ENCODE measurements at regions not wholly inside any gene's neighbourhood (a gene's known extent, or its start where the extent isn't known, plus 50 kb on each side); places are given as distances from the start of the nearest gene placed in this dataset.

- TF ChIP-seq, protein P1, sequence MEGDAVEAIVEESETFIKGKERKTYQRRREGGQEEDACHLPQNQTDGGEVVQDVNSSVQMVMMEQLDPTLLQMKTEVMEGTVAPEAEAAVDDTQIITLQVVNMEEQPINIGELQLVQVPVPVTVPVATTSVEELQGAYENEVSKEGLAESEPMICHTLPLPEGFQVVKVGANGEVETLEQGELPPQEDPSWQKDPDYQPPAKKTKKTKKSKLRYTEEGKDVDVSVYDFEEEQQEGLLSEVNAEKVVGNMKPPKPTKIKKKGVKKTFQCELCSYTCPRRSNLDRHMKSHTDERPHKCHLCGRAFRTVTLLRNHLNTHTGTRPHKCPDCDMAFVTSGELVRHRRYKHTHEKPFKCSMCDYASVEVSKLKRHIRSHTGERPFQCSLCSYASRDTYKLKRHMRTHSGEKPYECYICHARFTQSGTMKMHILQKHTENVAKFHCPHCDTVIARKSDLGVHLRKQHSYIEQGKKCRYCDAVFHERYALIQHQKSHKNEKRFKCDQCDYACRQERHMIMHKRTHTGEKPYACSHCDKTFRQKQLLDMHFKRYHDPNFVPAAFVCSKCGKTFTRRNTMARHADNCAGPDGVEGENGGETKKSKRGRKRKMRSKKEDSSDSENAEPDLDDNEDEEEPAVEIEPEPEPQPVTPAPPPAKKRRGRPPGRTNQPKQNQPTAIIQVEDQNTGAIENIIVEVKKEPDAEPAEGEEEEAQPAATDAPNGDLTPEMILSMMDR (IDR thresholded peaks at IDR 0.05; ENCODE audit: low read depth, low read length): no peak
- no peak for DNase-seq (ENCODE audit: extremely low read depth, low read depth)
Observed at GRCh38 chr4:35464964-35465528, 779.3 kb downstream of the ARAP2 start.

DNA sequence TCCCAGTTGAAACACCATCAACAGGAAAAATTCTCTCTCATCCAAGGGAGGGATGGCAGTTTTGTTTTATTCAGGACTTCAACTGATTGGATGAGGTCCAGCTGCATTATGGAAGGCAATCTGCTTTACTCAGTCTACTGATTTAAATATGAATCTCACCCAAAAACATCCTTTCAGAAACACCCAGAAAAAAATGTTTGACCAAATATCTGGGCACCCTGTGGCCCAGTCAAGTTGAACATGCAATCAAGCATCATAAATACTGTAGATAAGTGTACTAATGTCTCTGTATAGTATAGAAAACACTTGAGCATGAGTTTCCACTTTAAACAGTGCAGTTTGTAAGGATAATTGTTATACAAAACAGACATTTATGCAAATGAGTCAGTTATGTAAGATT lies 753.2 kb downstream of the ARAP2 start:
- TF ChIP-seq, protein P1 (IDR thresholded peaks at IDR 0.05; ENCODE audit: low read depth, low read length): no peak
- DNase-seq (ENCODE audit: extremely low read depth, low read depth): no peak

- DNase-seq (ENCODE audit: extremely low read depth, low read depth): no peak
- TF ChIP-seq, protein P1 (IDR thresholded peaks at IDR 0.05; ENCODE audit: low read depth, low read length): no peak
Observed at GRCh38 chr4:35493977-35494376, 750.3 kb downstream of the ARAP2 start.

DNA sequence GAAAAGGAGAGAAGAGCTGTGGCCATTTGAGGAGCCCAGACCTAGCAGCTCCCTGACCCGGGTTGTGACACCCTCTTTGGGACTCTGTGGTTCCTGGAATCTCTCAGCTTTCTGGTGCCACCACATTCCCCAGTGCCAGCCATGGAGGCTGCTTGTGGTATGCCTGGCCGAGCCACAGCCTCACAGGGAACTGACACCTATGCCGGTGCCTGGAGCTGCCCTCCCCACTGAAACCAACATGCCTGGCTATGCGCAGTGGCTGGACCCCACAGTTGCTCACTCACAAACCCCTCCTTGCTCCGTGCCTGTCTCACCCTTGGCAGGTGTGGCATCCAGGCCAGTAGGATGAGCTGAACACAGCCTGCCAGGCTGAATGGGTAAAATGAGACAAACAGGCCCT lies 749.4 kb downstream of the ARAP2 start:
- TF ChIP-seq, protein P1 (IDR thresholded peaks at IDR 0.05; ENCODE audit: low read depth, low read length): no peak
- DNase-seq (ENCODE audit: extremely low read depth, low read depth): no peak

DNA sequence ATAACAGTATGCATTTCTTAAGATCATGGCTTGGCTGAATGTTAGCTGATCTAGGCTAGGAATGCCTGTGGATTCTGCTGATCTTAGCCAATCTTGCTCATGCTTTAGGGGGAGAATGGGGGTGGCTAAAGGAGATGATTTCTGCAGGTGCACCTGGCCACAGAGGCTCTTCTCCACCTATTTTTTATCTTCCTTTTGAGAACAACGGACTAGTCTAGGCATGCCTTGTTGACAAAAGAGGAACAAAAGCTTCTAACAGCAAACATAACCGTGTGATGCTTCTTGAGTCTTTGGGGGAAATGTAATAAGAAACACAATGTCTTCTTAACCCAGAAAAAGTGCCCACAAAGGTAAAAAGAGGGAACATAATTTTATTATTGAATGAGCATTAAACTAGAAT lies 743.5 kb downstream of the ARAP2 start:
- TF ChIP-seq, protein P1 (IDR thresholded peaks at IDR 0.05; ENCODE audit: low read depth, low read length): no peak
- DNase-seq (ENCODE audit: extremely low read depth, low read depth): no peak

DNA sequence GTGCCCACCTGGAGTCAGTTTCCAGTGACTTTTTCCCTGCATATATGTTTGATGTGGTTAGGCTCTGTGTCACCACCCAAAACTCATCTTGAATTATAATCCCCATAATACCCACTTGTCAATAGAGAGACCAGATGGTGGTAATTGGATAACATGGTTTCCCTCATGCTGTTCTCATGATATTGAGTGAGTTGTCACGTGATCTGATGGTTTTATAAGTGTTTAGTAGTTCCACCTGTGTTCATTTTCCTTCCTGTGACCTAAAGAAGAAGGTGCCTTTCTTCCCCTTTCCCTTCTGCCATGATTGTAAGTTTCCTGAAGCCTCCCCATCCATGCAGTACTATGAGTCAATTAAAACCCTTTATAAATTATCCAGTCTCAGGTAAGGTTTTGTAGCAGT lies 740.9 kb downstream of the ARAP2 start:
- no peak for DNase-seq (ENCODE audit: extremely low read depth, low read depth)
- TF ChIP-seq, protein P1 (IDR thresholded peaks at IDR 0.05; ENCODE audit: low read depth, low read length): no peak

- no peak for DNase-seq (ENCODE audit: extremely low read depth, low read depth)
- TF ChIP-seq, protein P1 (IDR thresholded peaks at IDR 0.05; ENCODE audit: low read depth, low read length): no peak
Observed at GRCh38 chr4:35506161-35506560, 738.2 kb downstream of the ARAP2 start.
